A172 (cell line): ENCODE measurements at regions not wholly inside any gene's neighbourhood (a gene's known extent, or its start where the extent isn't known, plus 50 kb on each side); places are given as distances from the start of the nearest gene placed in this dataset.
"Not testable (repeated sequence)": the region's sequence is repeated elsewhere in the genome, so short reads cannot be mapped to it uniquely, and the experiment has no call there.

Experiments used
- DNase-seq: peaks from one replicate; pipeline ENCODE4 v3.0.0-alpha.2; 2015; ENCODE audit warnings: low spot score

DNA sequence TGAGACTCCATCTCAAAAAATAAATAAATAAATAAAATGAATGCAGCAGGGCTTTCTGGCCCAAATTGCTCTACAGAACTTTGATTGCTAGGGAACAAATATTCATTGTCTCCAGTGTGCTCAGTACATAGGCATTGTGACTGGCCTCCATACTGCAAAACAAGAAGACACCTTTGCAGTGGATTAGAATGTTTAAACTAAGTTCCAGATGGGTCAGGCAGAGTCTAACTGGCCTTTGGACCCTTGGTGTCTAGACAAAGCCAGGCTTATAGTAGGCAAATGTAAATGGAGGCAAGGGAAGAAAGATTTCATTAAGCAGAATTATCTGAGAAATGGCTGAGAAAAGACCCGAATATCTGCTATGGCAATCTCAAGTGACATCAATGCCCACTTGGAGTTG is 335.2 kb upstream of the C2CD4B start:
- DNase-seq = no peak

DNA sequence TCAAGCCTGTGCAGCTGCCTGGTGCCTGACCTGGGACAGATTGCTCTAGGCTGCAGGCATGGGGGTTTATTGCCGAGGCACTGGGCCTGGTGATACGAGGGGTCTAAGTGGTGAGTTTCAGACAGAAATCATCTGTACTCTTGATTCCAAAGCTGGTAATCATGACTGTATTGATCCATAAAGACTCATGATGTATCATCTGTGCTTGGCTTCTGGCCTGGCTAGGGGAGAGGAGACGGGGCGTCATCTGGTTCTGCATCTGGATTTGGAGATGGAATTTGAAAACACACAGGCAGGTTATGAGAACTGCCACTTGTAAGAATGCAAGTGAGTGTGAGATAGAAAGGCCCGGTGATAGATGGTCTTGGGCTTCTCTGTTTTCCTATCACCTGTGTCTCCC is 337.4 kb upstream of the C2CD4B start:
- no peak for DNase-seq

- peak; percentile 15 for DNase-seq
Measured at GRCh38 chr15:62503451-62503850, 338.4 kb upstream of the C2CD4B start.

- no peak for DNase-seq
Measured at GRCh38 chr15:62505762-62506161, 340.7 kb upstream of the C2CD4B start.

- peak; percentile 17 for DNase-seq
Measured at GRCh38 chr15:62506217-62506805, 341.2 kb upstream of the C2CD4B start.

GRCh38 chr15:62509395-62509958 is 344.4 kb upstream of the C2CD4B start:
- no peak for DNase-seq

DNA sequence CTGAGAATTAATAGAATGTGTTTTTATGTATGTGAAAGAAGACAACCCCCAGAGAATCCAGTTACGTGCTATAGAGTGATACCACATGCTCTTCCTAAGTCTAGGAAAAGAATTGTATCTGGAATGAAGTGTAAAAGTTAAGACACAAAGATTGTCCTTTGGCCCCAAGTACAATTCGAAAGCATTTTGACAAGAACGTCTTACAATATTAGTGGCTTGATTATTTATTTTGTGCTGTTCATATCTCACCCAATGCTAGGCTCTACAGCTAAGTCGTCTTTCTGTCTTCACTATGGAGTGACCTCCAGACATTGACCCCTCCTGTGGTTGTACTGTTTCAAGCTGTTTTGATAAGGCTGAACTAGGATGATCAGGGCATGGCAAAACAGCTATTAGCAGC is 345.7 kb upstream of the C2CD4B start:
- no peak for DNase-seq

DNA sequence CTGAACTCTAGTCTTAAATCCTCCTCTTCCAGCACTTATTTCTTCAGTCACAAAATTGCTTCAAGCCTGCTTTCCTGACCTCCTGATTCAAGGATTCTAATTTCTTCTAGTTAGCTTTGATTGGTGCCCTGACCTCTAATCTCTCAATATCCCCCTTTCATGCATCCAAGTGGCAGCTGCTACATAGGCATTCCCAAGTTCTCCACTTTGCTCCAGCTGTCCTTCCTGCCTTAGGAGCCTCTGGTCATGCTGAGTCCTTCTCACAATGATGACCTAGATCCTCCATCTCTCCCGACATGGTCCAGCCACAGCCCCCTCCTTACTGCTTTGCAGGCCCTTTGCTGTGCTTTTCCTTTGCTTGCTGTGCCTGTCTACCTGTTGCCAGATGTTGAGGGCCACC is 347.8 kb upstream of the C2CD4B start:
- no peak for DNase-seq

DNA sequence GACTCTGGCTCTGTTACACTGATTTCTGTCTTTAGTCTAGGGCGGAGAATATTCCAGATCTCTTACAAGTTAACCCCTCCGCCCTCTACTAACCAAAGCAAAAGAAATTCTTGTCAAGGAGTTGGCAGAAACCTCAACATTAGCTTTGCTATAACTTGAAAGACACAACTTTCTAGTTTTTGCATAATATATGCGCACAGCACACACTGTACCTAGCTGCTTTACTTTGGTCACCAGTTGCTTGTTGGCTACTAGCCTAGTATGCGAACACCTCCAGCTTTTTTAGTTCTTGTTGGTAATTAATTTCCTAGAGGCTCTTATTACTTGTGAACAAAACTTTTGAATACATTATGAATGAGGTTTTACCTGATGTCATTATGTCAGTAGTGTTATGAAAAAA is 348.8 kb upstream of the C2CD4B start:
- no peak for DNase-seq

- no peak for DNase-seq
Measured at GRCh38 chr15:62515696-62516395, 350.8 kb upstream of the C2CD4B start.

GRCh38 chr15:62517541-62517940 is 352.5 kb upstream of the C2CD4B start:
- DNase-seq = no peak

- DNase-seq = not testable (repeated sequence)
Measured at GRCh38 chr15:62518666-62519065, 353.6 kb upstream of the C2CD4B start.

DNA sequence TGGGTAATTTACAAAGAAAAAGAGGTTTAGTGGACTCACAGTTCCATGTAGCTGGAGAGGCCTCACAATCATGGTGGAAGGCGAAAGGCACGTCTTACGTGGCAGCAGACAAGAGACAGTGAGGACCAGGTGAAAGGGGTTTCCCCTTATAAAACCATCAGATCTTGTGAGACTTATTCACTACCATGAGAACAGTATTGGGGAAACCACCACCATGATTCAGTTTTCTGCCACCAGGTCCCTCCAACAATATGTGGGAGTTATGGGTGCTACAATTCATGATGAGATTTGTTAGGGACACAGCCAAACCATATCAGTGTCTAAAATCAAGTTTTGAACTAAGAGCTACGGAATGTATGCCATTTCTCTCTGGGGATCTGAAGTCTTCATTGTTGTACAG is 354.8 kb upstream of the C2CD4B start:
- no peak for DNase-seq

- DNase-seq = no peak
Measured at GRCh38 chr15:62520887-62521286, 355.8 kb upstream of the C2CD4B start.

DNA sequence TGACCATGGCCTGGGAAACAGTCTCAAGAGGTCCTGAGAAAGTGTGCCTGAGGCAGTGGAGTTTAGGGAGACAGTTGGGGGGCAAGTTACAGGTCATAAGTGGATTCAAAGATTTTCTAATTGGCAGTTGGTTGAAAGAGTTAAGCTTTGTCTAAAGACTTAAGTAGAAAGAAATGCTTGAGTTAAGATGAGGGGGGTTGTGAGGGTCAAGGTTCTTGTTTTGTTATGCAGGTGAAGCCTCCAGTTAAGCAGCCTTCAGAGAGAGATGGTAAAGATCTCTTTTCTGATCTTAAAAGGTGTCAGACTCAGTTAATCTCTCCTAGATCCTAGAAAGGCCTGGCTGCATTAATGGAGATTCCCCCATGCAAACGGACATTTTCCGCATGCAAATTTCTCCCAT is 356.3 kb upstream of the C2CD4B start:
- no peak for DNase-seq

DNA sequence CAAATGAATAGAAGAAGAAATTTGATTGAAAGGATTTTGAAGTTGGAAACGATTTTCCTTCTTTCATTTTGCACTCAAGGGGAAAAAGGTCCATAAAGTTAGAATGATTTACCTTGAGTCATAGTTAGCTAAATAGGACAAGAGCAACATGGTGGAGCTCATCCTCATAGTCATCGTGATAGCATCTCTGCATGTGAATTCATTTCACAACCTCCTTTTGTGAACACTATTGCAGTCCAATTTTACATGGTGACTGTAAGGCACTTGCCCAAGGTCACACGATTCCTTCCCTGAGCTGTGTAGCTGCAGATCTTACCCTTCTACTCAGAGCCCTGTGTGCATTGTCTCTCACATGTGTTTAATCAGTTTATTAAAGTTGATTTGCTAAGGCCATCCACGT is 359.8 kb upstream of the C2CD4B start:
- no peak for DNase-seq

DNA sequence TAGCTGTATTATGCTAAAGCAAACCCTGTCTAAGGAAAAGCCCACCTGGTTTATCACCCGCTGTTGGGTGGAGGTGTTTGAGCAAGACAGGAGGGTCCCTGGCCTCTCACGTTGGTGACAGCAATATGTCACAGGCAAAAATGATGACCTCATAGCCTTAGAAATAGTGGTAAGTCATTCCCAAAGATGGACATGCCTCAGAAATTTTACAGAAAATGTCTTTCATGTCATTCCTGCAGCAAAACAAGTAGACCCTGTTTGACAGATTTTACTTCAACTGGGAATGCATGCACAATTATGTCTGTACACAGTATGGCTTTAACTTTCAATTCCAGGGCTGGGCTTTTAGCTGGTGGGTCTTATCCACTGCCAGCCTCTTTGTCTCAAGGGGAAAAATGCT is 362.3 kb upstream of the C2CD4B start:
- no peak for DNase-seq

DNA sequence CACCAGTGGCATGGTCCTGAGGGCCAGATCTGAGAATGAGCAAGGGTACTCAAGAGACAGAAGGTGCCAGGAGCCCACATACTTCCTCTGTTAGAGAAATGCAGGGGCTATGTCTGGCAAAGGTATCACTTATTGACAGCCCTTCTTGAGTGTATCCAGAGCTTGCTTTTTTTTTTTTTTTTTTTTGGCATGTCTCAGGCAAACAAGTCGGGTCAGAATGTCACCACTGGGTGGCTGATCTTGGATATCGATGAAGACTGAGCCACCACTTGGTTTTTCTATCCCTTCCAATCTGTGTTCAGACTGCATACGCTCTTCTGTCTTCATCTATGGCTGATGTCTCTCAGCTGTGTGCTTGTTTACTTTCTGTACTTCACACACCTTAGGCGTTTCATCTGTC is 363.4 kb upstream of the C2CD4B start:
- DNase-seq = no peak

DNA sequence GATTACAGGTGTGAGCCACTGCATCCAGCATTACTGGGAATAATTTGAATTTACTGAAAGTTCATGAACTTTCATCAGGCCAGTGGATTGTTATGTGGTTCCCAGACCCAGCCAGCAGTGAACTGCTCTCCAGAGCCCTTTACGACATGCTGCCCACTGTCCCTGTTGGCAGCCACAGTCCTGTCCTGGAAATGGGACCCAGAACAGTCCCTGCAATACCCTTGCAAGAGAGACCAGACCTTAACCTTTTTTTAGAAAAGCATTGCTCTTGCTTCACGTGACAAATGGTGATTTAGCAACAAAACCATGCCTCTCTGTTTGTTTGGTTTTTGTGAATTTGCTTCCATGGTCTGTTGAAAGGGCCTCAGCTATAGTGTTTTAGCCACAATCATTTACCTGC is 367.3 kb upstream of the C2CD4B start:
- DNase-seq = no peak

DNA sequence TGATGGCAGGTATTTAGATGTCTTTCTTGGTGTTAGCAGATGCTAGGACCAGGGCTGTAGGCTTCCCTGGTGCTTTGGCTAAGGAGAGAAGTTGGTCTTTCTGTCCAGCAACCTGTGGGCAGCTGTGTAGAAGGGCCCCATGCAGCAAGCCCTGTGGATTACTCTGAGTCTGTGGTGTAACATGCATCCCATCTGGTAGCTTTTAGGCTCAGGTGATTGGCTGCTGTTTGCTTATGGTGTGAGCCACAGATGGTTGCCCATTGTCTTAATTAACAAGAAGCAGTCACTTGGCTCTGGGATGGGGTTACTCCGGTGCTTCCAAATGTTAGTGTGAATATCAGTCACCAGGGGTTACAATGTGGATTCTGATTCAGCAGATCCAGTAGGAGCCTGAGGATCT is 368.6 kb upstream of the C2CD4B start:
- no peak for DNase-seq

GRCh38 chr15:62534996-62535395 is 369.9 kb upstream of the C2CD4B start:
- no peak for DNase-seq

- no peak for DNase-seq
Measured at GRCh38 chr15:62539236-62539635, 374.2 kb upstream of the C2CD4B start.

DNA sequence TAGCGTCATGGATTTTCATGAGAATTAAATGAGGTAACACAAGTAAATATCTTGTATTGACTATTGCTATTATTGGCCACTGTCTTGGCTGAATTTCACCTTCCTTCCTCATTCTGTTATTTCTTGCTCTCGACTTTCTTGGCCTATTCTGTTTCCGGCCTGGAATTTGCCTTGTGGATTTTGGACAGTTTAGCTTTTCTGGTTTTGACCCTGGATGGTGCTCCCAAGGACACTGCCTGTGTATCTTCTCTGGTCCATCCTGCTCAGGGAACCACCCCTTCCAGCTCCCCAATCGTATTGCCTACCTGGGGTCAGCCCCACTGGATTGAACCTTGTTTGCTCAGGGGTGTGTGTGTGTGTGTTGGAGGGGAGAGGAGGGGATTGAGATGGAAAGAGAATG is 376.2 kb upstream of the C2CD4B start:
- DNase-seq = no peak

DNA sequence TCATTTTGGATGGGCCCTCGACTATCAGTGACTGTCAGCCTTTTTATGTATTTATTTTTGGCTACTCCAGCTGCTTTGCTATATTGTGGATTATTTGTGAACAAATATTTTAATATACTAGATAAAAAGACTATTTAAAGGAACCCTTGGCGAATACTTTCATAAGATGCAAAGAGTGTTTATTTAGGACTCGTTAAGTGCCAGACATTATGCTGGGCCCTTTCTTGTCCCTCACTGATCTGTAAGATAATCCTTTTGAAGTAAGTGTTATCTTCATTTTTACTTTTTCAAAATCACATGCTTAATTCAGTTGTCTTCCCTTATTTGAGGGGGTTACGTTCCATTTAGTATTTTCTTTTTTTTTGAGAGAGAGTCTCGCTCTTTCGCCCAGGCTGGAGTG is 376.8 kb upstream of the C2CD4B start:
- DNase-seq = no peak
